Neural cell (in vitro differentiated cells): ENCODE measurements at regions not wholly inside any gene's neighbourhood (a gene's known extent, or its start where the extent isn't known, plus 50 kb on each side); places are given as distances from the start of the nearest gene placed in this dataset.

ENCODE experiments used
- H2AFZ ChIP-seq: fragments of 200-600, 300-800 bp; sonication (generic), shearing (Covaris generic); 2 replicates; pipeline ENCODE4 v1.6.0; 2014; ENCODE audit warnings: low read depth, mild to moderate bottlenecking, antibody characterized with exemption, low read length, moderate library complexity
- H3F3A ChIP-seq: fragments of 200-600 bp; shearing (Covaris generic); 2 replicates; pipeline ENCODE4 v1.6.1; 2016; ENCODE audit warnings: mild to moderate bottlenecking, moderate library complexity, mixed read lengths, antibody characterized with exemption, low read length; ENCODE audit not compliant: insufficient read depth, poor library complexity, severe bottlenecking
- H3K27ac ChIP-seq: fragments of 200-600, 300-800 bp; sonication (generic), shearing (Covaris generic); 2 replicates; pipeline ENCODE4 v1.5.1; 2014; ENCODE audit warnings: mild to moderate bottlenecking, low read length, moderate library complexity
- H3K27me3 ChIP-seq: fragments of 300-800, 200-600 bp; sonication (generic), shearing (Covaris generic); 2 replicates; pipeline ENCODE4 v1.6.0; 2014; ENCODE audit warnings: mild to moderate bottlenecking, low read depth, low read length, moderate library complexity; ENCODE audit not compliant: insufficient read depth
- H3K36me3 ChIP-seq: fragments of 300-800, 200-600 bp; sonication (generic), shearing (Covaris generic); 2 replicates; pipeline ENCODE4 v1.5.1; 2014; ENCODE audit warnings: mild to moderate bottlenecking, antibody characterized with exemption, low read length, moderate library complexity; ENCODE audit not compliant: insufficient read depth
- H3K4me2 ChIP-seq: fragments of 300-800, 200-600 bp; sonication (generic), shearing (Covaris generic); 2 replicates; pipeline ENCODE4 v1.6.0; 2014; ENCODE audit warnings: mild to moderate bottlenecking, low read length
- H3K4me3 ChIP-seq: fragments of 300-800, 200-600 bp; sonication (generic), shearing (Covaris generic); 2 replicates; pipeline ENCODE4 v1.5.1; 2014; ENCODE audit warnings: mild to moderate bottlenecking, low read length, moderate library complexity
- H3K79me2 ChIP-seq: fragments of 200-600 bp; shearing (Covaris generic); replicated peaks from 2 replicates; pipeline ENCODE4 v1.6.0; 2014; ENCODE audit warnings: mild to moderate bottlenecking, low read length, moderate library complexity; ENCODE audit not compliant: insufficient read depth
- H3K9ac ChIP-seq: fragments of 300-800, 200-600 bp; sonication (generic), shearing (Covaris generic); 2 replicates; pipeline ENCODE4 v1.6.1; 2016; ENCODE audit warnings: mild to moderate bottlenecking, low read length, mixed read lengths
- H3K9me2 ChIP-seq: fragments of 200-600 bp; shearing (Covaris generic); 2 replicates; pipeline ENCODE4 v1.6.1; 2016; ENCODE audit warnings: mild to moderate bottlenecking, low read length, mixed read lengths; ENCODE audit not compliant: insufficient read depth
- H3K9me3 ChIP-seq: fragments of 200-600, 300-800 bp; sonication (generic), shearing (Covaris generic); 2 replicates; pipeline ENCODE4 v1.6.1; 2016; ENCODE audit warnings: mild to moderate bottlenecking, mixed run types, low read length, moderate library complexity, mixed read lengths
- H4K20me1 ChIP-seq: fragments of 200-600 bp; shearing (Covaris generic); 2 replicates; pipeline ENCODE4 v1.6.1; 2016; ENCODE audit warnings: mild to moderate bottlenecking, mixed run types; ENCODE audit not compliant: insufficient read depth
- EP300 ChIP-seq: fragments of 450-650 bp; conservative IDR thresholded peaks from 2 replicates; pipeline ENCODE4 v1.6.1; 2014; ENCODE audit warnings: antibody characterized with exemption, mild to moderate bottlenecking, moderate library complexity; ENCODE audit not compliant: poor library complexity, severe bottlenecking
- EZH2 ChIP-seq: fragments of 200-600, 300-800 bp; shearing (Covaris generic), sonication (generic); IDR thresholded peaks from 2 replicates; pipeline ENCODE4 v1.6.1; 2014; ENCODE audit warnings: antibody characterized with exemption, low read length, borderline replicate concordance, mild to moderate bottlenecking; ENCODE audit not compliant: insufficient read depth, poor library complexity, severe bottlenecking
- MXI1 ChIP-seq: fragments of 450-650 bp; conservative IDR thresholded peaks from 2 replicates; pipeline ENCODE4 v1.6.1; 2014; ENCODE audit warnings: antibody characterized with exemption, mild to moderate bottlenecking; ENCODE audit not compliant: poor library complexity, severe bottlenecking
- POLR2AphosphoS5 ChIP-seq: IDR thresholded peaks from 2 replicates; pipeline ENCODE4 v1.6.1; 2012
- RAD21 ChIP-seq: fragments of 450-650 bp; conservative IDR thresholded peaks from 2 replicates; pipeline ENCODE4 v1.6.1; 2014; ENCODE audit warnings: antibody characterized with exemption, mild to moderate bottlenecking, moderate library complexity
- SMC3 ChIP-seq: fragments of 450-650 bp; conservative IDR thresholded peaks from 2 replicates; pipeline ENCODE4 v1.6.1; 2014; ENCODE audit warnings: antibody characterized with exemption, mild to moderate bottlenecking, moderate library complexity; ENCODE audit not compliant: poor library complexity
- TAF1 ChIP-seq: IDR thresholded peaks from 2 replicates; pipeline ENCODE4 v1.6.1; 2012; ENCODE audit warnings: low read depth
- TF ChIP-seq, protein P1 (sequence below): fragments of 450-650 bp; IDR thresholded peaks from 2 replicates; pipeline ENCODE4 v1.5.1; 2014; ENCODE audit warnings: antibody characterized with exemption, mild to moderate bottlenecking, moderate library complexity; ENCODE audit not compliant: poor library complexity, severe bottlenecking
- TF ChIP-seq, protein P2 (sequence below): IDR thresholded peaks from 2 replicates; pipeline ENCODE4 v1.6.1; 2012; ENCODE audit warnings: borderline replicate concordance

DNA sequence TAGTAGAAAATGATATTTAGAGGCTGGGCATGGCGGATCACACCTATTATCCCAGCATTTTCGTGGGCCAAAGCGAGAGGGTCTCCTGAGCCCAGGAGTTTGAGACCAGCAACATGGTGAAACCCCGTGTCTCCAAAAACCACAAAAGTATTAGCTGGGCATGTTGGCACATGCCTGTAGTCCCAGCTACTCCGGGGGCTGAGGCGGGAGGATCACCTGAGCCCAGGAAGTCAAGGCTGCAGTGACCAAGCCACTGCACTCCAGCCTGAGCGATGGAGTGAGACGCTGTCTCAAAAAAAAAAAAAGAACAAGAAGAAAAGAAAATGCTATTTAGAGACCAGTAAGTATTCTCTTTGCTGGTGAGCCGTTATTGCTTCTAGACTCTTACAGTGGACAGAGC is 79.2 kb upstream of the MDM1 start:
- Histone ChIP-seq H4K20me1 (no peaks in the 10 kb centered on the region), H3K4me3 (no peak overlapping the region), H3K79me2 (no peaks in the 10 kb centered on the region), H3K36me3 (no peaks in the 10 kb centered on the region), H3K27ac (no peak overlapping the region), H2AFZ (no peak overlapping the region), H3F3A (no peaks in the 10 kb centered on the region), H3K9me3 (no peaks in the 10 kb centered on the region), H3K9me2 (no peaks in the 10 kb centered on the region), H3K4me2 (no peak overlapping the region), H3K9ac (no peak overlapping the region), H3K27me3 (no peaks in the 10 kb centered on the region)
- TF ChIP-seq TAF1 (no peak), EZH2 (no peak), RAD21 (no peak), SMC3 (no peak), MXI1 (no peak)
- TF ChIP-seq, protein P1, sequence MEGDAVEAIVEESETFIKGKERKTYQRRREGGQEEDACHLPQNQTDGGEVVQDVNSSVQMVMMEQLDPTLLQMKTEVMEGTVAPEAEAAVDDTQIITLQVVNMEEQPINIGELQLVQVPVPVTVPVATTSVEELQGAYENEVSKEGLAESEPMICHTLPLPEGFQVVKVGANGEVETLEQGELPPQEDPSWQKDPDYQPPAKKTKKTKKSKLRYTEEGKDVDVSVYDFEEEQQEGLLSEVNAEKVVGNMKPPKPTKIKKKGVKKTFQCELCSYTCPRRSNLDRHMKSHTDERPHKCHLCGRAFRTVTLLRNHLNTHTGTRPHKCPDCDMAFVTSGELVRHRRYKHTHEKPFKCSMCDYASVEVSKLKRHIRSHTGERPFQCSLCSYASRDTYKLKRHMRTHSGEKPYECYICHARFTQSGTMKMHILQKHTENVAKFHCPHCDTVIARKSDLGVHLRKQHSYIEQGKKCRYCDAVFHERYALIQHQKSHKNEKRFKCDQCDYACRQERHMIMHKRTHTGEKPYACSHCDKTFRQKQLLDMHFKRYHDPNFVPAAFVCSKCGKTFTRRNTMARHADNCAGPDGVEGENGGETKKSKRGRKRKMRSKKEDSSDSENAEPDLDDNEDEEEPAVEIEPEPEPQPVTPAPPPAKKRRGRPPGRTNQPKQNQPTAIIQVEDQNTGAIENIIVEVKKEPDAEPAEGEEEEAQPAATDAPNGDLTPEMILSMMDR = no peak

DNA sequence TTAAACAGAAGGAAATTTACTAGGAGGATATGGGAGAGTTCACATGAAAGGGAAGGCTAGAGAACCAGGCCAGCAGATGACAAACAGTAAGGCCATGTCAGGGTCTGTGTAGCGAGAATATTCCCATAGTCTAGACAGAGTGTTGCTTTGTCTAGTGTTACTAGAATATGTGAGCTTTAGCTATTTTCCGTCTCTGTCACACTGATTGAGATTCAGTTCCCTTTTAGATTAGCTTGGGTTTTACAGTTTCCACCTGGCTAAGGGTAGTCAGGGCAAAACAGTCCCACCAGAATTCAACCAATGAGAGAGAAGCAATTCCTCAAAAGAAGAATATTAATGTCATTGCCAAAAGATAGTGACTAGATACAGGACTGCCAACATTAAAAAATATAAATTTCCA is 82.8 kb upstream of the MDM1 start:
- Histone ChIP-seq H3K27ac (no peak overlapping the region), H3K9ac (no peak overlapping the region), H3K9me3 (no peaks in the 10 kb centered on the region), H3K27me3 (no peaks in the 10 kb centered on the region), H3K4me2 (no peak overlapping the region), H2AFZ (no peak overlapping the region), H3F3A (no peaks in the 10 kb centered on the region), H3K79me2 (no peaks in the 10 kb centered on the region), H3K4me3 (no peak overlapping the region), H3K36me3 (no peaks in the 10 kb centered on the region), H3K9me2 (no peaks in the 10 kb centered on the region), H4K20me1 (no peaks in the 10 kb centered on the region)
- no peak for TF ChIP-seq TAF1
- TF ChIP-seq RAD21 = no peak
- TF ChIP-seq, protein P2, sequence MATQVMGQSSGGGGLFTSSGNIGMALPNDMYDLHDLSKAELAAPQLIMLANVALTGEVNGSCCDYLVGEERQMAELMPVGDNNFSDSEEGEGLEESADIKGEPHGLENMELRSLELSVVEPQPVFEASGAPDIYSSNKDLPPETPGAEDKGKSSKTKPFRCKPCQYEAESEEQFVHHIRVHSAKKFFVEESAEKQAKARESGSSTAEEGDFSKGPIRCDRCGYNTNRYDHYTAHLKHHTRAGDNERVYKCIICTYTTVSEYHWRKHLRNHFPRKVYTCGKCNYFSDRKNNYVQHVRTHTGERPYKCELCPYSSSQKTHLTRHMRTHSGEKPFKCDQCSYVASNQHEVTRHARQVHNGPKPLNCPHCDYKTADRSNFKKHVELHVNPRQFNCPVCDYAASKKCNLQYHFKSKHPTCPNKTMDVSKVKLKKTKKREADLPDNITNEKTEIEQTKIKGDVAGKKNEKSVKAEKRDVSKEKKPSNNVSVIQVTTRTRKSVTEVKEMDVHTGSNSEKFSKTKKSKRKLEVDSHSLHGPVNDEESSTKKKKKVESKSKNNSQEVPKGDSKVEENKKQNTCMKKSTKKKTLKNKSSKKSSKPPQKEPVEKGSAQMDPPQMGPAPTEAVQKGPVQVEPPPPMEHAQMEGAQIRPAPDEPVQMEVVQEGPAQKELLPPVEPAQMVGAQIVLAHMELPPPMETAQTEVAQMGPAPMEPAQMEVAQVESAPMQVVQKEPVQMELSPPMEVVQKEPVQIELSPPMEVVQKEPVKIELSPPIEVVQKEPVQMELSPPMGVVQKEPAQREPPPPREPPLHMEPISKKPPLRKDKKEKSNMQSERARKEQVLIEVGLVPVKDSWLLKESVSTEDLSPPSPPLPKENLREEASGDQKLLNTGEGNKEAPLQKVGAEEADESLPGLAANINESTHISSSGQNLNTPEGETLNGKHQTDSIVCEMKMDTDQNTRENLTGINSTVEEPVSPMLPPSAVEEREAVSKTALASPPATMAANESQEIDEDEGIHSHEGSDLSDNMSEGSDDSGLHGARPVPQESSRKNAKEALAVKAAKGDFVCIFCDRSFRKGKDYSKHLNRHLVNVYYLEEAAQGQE = no peak
- TF ChIP-seq EP300 = no peak

DNA sequence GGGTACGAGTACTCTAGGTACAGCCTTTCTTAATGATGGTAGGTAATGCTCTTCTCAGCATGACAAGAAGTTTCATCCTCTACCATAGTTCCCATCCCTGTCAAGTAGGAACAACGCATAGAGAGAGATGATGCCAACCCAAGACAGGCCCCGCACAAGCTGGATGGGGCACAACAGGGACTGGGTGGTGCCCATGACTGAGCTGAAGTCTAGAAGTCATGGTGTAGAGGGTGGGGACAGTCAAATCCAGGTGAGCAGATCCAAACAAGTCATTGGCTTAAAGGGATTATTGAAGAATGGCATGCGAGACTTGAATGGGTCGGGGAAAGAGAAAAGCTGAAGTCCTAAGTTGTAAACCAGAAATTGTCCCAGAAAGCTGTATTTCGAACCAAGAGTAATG is 84.2 kb upstream of the MDM1 start:
- no peak overlapping the region for H3K4me3 ChIP-seq
- no peak overlapping the region for H3K4me2 ChIP-seq
- no peaks in the 10 kb centered on the region for H3K79me2 ChIP-seq
- H3K9me3 ChIP-seq = no peaks in the 10 kb centered on the region
- H3K27me3 ChIP-seq = no peaks in the 10 kb centered on the region
- TF ChIP-seq TAF1 = no peak
- TF ChIP-seq RAD21 = no peak
- no peak for TF ChIP-seq EZH2
- TF ChIP-seq MXI1 = no peak
- TF ChIP-seq, protein P2 = no peak
- no peak for TF ChIP-seq EP300
- no peak for TF ChIP-seq POLR2AphosphoS5
- no peak for TF ChIP-seq SMC3
- TF ChIP-seq, protein P1 = no peak
- no peaks in the 10 kb centered on the region for H3F3A ChIP-seq
- H3K27ac ChIP-seq = no peak overlapping the region
- no peaks in the 10 kb centered on the region for H3K9me2 ChIP-seq
- no peak overlapping the region for H2AFZ ChIP-seq
- no peak overlapping the region for H3K9ac ChIP-seq
- H3K36me3 ChIP-seq = no peaks in the 10 kb centered on the region
- H4K20me1 ChIP-seq = no peaks in the 10 kb centered on the region
